RPMI7951 (cell line): ENCODE measurements at regions not wholly inside any gene's neighbourhood (a gene's known extent, or its start where the extent isn't known, plus 50 kb on each side); places are given as distances from the start of the nearest gene placed in this dataset.
"Not testable (repeated sequence)": the region's sequence is repeated elsewhere in the genome, so short reads cannot be mapped to it uniquely, and the experiment has no call there.

Experiments used
- DNase-seq: peaks from one replicate; pipeline ENCODE4 v3.0.0-alpha.2; 2012; ENCODE audit warnings: low read depth

- no peak for DNase-seq
These were observed 1244.3 kb downstream of the RAPGEF2 start for GRCh38 chr4:160347197-160347596.

DNA sequence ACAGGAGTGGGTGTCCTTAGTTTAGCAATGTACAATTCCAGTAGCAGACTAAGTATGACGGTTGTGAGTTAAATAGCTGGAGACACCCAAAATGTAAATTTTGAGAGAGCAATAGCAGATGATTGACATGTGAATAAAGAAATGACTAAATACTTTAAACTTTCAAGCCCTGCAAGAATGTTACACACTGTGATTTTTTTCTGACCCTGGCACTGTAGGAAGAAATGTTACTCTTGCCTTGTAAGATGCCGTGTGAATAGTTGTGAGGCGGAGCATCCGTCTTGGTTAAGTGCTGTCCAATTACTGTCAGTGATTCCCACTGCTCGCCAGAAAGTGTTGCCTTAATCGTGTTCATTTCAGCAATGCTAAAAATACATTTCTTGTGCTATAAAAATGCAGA, 1248.1 kb downstream of the RAPGEF2 start:
- DNase-seq, result no peak

GRCh38 chr4:160352637-160353036, 1249.8 kb downstream of the RAPGEF2 start:
- no peak for DNase-seq

DNA sequence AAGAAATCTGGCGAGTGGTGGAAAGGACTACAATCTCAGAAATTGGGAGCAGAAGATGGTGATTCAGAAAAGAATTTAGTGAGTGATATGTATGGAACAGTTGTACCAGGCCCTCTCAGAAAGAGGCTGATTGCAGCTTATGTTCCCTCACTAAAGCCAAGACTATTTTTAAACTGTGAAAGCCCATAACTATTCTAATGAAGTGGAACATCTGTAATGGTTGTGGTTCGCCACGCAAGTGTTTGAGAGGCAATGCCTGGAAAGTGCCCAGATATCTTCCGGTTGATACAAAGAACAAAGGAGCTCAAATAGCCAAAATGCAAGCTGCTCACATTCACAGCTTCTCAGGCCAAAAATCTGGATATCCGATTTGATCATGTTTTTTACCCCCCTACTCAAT, 1250.7 kb downstream of the RAPGEF2 start:
- no peak for DNase-seq

- no peak for DNase-seq
These were observed 1259.6 kb downstream of the RAPGEF2 start for GRCh38 chr4:160362478-160362877.

DNA sequence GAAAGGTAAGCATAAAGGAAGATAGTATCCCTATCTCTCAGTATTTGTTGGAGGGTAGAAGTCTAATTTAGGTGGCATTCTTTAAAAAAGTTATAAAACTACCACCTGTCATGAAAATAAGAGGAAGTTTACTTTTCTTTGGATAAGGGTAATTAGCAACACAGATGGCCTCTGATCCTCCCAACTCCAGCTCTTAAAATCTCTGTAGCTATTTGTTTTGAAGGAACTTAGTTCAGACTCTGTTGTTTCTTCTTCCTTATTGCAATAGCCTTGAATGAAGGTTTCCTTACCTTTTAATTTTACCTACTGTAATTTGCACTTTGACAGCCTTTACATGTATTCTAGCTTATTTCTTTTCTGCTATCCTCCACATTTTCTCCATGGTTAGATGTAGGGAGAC, 1261.3 kb downstream of the RAPGEF2 start:
- DNase-seq, result no peak

DNA sequence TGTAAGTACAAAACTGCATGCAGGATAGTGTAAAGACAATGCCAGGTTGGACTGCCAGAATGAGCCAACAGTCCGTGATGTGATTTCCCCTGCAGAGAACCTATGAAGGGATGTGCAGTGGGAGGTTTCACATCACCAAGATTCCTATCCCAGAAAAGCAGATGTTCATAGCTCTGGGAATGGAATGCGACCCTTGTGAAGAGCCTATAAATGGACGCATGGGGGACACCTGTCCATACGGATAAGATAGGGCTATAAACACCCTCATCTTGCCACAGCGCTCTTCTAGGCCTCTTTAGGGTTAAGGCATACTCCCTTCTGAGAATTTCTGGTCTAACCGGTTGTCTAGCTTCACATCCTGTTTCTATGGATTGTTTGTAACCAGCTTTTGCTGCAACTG, 1261.8 kb downstream of the RAPGEF2 start:
- DNase-seq, result not testable (repeated sequence)

GRCh38 chr4:160365383-160365782, 1262.5 kb downstream of the RAPGEF2 start:
- DNase-seq, result not testable (repeated sequence)

GRCh38 chr4:160370046-160370445, 1267.2 kb downstream of the RAPGEF2 start:
- no peak for DNase-seq

DNA sequence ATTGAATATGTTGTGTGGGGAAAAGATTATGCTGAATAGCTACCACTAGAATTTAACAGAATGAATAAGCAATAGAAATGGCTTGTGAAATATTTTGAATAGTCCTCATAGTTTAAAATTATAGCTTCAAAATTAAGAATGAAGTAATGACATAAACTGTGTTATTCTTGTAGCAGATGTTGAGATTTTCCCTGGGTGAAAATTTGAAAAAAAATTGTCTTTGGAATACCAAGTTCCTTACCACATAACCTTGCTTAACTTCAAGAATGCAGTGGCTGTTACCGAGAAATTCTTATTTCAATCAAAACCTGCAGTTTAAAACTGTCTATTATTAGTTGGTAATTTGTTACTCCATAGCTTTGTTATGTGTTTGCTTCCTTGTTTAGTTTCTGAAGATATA, 1268.6 kb downstream of the RAPGEF2 start:
- no peak for DNase-seq

- DNase-seq, result no peak
These were observed 1269.5 kb downstream of the RAPGEF2 start for GRCh38 chr4:160372390-160372789.

DNA sequence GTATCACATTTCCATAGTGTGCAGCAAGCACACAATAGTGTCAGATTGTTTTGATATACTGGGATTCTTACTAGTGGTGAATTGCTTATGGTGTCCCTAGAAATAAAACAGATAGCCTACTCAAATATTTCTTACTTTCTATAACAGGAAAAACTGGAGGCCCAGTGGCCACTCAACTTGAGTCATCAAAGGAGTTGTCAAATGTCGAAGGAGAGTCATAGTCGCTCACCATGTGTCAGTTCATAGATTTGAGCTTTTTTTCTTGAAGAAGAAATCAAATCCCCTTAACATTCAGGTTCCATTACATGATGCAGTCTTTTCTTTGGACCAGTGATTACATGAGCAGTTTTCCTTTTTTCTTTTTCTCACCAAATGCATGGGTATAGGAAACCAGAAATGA, 1271.0 kb downstream of the RAPGEF2 start:
- no peak for DNase-seq

DNA sequence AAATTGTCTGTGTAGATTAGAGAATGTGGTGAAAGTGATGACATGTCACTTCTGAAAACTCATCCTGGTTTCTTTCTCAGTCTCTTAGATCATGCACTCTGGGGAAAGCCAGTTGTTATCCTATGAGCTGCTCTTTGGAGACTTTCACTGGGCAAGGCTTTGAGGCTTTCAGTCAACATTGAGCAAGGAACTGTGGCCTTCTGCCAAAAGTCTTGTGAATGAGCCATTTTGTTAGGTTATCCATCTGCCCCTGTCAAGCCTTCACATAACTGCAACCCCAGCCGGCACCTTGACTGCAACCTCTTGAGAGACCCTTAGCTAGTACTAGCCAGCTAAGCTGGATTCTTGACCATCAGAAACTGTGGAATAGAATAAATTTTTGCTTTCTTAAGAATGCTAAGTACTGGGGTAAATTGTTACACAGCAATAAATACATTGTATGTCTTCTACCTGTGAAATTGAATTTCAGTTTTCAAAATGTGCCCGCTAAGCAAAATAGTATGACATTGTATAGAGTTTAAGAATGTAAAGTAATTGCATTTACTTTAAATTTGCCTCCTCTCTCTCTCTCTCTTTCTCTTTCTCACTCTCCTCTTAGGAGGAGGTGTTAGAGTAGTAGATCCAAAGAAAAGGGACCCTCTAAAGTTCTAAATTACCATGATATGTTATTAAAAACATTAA, 1273.0 kb downstream of the RAPGEF2 start:
- no peak for DNase-seq

GRCh38 chr4:160386846-160387245, 1284.0 kb downstream of the RAPGEF2 start:
- DNase-seq, result no peak

DNA sequence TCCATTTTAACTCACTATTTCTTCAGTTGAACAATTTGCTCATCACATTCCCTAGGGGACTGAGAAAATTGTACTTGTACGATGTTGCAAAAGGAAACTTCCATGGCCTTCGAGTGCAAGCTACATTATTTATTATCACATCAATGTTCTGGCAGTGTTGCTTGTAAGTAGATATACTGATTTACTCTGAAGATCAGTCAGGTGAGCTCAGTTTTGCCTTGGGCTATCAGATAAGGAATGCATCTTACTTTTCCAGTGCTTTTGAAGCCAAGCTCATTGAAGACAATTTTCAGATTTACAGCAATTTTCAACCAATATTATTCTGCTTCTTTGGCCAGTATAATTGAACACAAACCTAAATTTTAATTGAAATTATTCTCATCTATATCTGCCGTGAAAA, 1296.9 kb downstream of the RAPGEF2 start:
- no peak for DNase-seq

DNA sequence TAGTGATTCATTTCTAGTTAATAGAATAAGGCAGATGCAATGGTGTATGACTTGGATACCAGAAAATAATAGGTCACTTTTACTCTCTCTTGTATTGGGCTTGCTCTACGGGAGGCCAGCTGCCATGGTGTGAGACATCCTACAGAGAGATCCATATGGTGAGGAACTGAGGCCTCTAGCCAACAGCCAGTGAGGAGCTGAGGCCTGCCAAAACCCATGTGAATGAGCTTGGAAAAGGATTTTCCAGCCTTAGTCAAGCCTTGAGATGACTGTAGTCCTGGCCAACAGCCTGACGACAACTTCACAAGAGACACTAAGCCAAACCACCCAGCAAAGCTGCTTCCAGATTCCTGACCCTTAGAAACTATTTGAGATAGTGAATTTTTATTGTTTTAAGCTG, 1300.2 kb downstream of the RAPGEF2 start:
- no peak for DNase-seq

GRCh38 chr4:160406263-160406825, 1303.5 kb downstream of the RAPGEF2 start:
- no peak for DNase-seq

DNA sequence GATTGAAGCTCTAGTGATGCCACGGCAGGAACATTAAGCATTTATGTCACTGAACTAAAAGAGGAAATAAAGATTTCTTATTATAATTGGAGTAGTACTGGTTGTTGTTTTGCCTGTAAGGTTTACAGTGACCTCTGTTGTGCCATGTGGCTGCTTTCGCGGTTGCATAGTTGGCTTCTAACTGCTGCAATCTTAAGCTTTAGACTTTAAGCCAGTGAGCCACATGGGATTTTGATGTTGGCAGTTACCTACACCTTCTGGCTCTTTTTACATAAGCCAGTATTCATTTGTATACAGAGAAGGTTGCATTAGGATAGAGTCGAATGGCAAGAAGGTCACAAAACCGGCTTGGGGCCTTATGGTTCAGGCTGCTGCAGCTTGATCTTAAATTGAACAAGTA, 1311.6 kb downstream of the RAPGEF2 start:
- no peak for DNase-seq

DNA sequence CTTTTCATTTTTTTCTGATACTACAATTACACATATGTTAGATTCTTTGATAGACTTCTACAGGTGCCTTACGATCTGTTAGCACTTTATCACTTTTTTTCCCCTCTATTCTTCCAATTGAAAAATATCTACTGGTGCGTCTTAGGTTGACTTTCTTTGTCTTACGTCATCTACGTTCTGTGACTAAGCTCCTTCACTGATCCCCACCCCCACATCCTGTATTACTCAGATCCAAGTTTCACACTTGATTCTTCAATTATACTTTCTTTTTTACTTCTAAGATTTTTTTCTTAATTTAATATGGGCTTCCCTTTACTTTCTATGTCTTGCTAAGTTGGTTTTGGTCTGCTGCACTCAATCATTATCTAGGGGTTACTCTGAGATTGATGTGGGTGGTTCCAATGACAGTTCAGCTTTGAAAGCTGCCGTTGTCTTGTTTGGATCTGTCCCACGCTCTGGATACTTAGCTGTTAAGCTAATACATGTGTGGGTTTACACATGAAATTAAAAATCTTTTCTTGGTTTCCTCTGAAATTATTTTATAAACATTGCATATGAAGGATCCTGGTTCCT, 1321.1 kb downstream of the RAPGEF2 start:
- peak; percentile 5 for DNase-seq

- DNase-seq, result no peak
These were observed 1323.4 kb downstream of the RAPGEF2 start for GRCh38 chr4:160426233-160426632.

DNA sequence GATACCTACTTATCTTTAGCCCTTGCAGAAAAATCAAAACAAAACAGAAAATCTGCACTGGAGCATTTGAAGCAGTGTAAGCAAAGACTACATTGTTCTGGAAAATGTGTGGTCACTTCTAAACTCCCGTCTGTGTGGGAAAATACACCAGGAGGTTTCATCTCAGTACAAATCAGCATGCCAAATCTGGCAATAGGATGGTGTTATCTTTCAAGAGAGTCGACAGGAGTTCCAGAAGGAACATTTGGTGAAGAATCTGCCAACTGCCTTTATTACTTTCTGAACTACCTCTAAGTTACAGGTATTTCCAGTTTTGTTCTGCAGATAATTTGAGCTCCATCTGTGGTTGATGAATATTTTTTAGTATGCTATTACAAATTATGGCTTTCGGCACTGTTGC, 1348.0 kb downstream of the RAPGEF2 start:
- no peak for DNase-seq

DNA sequence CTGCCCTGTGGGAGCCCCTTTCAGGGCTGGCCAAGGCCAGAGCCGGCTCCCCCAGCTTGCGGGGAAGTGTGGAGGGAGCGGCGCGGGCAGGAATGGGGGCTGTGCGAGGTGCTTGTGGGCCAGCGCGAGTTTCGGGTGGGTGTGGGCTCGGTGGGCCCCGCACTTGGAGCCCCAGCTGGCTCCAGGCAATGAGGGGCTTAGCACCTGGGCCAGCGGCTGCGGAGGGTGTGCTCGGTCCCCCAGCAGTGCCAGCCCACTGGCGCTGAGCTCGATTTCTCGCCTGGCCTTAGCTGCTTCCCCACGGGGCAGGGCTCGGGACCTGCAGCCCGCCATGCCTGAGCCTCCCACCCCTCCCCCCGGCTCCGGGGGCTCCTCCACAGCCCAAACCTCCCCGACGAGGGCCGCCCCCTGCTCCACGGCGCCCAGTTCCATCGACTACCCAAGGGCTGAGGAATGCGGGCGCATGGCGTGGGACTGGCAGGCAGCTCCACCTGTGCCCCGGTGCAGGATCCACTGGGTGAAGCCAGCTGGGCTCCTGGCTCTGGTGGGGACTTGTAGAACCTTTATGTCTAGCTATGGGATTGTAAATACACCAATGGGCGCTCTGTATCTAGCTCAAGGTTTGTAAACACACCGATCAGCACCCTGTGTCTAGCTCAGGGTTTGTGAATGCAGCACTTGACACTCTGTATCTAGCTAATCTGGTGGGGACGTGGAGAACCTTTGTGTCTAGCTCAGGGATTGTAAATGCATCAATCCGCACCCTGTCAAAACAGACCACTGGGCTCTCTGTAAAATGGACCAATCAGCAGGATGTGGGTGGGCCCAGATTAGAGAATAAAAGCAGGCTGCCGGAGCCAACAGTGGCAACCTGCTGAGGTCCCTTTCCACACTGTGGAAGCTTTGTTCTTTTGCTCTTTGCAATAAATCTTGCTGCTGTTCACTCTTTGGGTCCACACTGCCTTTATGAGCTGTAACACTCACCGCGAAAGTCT, 1379.1 kb downstream of the RAPGEF2 start:
- not testable (repeated sequence) for DNase-seq
